ENCODE measurements at regions not wholly inside any gene's neighbourhood (a gene's known extent, or its start where the extent isn't known, plus 50 kb on each side); places are given as distances from the start of the nearest gene placed in this dataset.
A peak's percentile ranks its signal among the peaks of the same experiment; 100 is the strongest.

DNA sequence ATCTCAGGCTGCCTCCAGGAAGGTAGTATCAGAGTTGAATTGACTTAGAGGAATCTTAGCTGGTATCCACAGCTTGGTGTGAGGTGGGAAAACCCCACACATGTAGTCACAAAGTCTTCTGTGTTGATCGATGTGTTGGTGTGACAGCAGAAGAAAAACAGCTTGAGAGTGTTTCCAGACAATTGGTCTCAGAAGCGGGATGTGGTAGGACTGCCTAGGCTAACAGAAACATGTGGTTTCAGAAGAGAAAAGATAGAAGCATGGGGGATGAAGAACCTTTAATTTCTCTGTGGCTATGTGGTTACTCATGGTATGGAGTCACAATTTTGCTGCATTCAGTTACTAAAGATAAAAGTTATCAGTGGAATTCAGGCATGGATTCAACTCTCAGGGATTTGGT is 134.7 kb upstream of the SLITRK5 start:
- TF ChIP-seq CTCF (IDR thresholded peaks at IDR 0.05; ENCODE audit: extremely low read depth, insufficient read depth, missing control alignments) = no peak
- in situ Hi-C loops (cut with MboI; ENCODE audit: low pct_unique_long_range_greater_than_20kb, low sequenced_read_pairs, unreplicated experiment) = no loop called here
- DNase-seq (ENCODE audit: low spot score) = peak; percentile 6

DNA sequence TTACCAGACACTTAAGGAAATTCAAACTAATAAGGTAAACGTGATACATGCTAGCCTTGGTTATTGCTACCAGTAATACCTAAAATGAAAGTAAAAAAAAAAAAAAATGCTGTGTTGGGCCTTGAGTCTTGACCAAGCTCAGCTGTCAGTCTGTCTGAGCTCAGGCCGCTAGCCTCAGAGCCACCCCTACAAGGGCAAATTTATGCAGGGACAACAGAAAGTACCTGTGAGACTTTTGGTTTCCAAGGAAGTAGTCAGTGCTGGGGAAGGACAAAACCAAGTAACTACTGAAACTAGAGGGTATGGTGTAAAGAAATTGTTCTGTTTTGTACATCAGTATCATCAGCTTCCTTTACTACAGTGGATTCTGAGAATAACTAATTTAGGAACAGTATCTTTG is 134.3 kb upstream of the SLITRK5 start:
- peak; percentile 10 for DNase-seq (ENCODE audit: low spot score)
- in situ Hi-C loops (cut with MboI; ENCODE audit: low pct_unique_long_range_greater_than_20kb, low sequenced_read_pairs, unreplicated experiment) = no loop called here
- TF ChIP-seq CTCF (IDR thresholded peaks at IDR 0.05; ENCODE audit: extremely low read depth, insufficient read depth, missing control alignments) = no peak

- TF ChIP-seq CTCF (IDR thresholded peaks at IDR 0.05; ENCODE audit: extremely low read depth, insufficient read depth, missing control alignments) = no peak
- DNase-seq (ENCODE audit: low spot score) = no peak
- in situ Hi-C loops (cut with MboI; ENCODE audit: low pct_unique_long_range_greater_than_20kb, low sequenced_read_pairs, unreplicated experiment) = no loop called here
These were observed 133.2 kb upstream of the SLITRK5 start for GRCh38 chr13:87537951-87538350.

- in situ Hi-C loops (cut with MboI; ENCODE audit: low pct_unique_long_range_greater_than_20kb, low sequenced_read_pairs, unreplicated experiment) = no loop called here
- TF ChIP-seq CTCF (IDR thresholded peaks at IDR 0.05; ENCODE audit: extremely low read depth, insufficient read depth, missing control alignments) = no peak
- no peak for DNase-seq (ENCODE audit: low spot score)
These were observed 132.7 kb upstream of the SLITRK5 start for GRCh38 chr13:87538366-87539052.

DNA sequence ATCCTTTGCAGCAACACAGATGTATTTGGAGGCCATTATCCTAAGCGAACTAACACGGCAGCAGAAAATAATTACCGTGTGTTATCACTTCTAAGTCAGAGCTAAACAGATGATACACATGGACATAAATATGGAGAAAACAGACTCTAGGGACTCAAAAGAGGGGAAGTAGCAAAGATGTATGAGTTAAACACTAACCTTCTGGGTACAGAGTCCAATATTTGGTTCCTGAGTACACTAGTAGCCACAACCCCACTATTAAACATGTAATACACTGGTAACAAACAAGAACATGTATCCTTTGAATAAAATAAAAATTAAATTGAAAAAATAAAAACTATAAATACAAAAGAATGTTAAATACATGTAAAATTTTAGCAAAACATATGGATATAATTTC is 118.0 kb upstream of the SLITRK5 start:
- DNase-seq (ENCODE audit: low spot score) = no peak
- no peak for TF ChIP-seq CTCF (IDR thresholded peaks at IDR 0.05; ENCODE audit: extremely low read depth, insufficient read depth, missing control alignments)
- in situ Hi-C loops (cut with MboI; ENCODE audit: low pct_unique_long_range_greater_than_20kb, low sequenced_read_pairs, unreplicated experiment) = no loop called here

DNA sequence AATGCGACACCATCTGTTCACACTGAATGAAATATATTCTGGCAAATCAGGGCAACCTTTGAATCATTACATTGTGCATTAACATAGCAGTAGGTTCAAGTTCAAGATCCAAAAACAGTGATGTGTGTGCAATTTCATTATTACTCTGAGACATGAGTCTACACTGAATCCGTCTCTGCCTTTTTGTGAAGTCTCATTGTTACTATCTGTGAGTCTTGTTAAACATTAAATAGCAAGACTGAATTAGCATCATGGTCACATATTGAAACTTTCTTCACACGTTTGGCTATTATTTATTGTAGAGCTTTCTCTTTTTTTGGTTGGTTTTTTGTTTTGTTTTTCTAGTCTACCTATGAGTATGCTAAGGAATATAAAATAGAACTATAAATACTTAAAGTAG is 117.1 kb upstream of the SLITRK5 start:
- in situ Hi-C loops (cut with MboI; ENCODE audit: low pct_unique_long_range_greater_than_20kb, low sequenced_read_pairs, unreplicated experiment) = no loop called here
- TF ChIP-seq CTCF (IDR thresholded peaks at IDR 0.05; ENCODE audit: extremely low read depth, insufficient read depth, missing control alignments) = no peak
- DNase-seq (ENCODE audit: low spot score) = no peak

Data from GM13977 (cell line).